ENCODE measurements at regions not wholly inside any gene's neighbourhood (a gene's known extent, or its start where the extent isn't known, plus 50 kb on each side); places are given as distances from the start of the nearest gene placed in this dataset.

DNA sequence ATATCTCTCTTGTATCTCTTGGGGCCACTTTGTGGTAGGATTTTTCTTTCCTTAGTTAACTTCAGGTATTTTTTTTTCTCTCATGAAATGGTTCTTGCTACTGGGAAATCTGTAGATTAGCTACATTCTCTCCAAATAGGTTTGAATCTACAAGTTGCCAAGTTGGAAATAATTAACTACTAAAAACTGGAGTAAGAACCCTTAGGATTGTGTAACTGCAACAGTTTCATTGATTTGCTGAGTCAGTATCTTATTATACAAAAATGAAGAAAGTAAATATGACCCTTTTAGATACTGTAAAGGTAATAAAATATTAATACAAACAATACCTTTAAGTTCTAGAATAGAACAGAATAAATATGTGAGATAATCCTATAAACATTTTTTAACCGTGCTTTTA, 327.9 kb downstream of the CXXC4 start:
- DNase-seq: no peak

DNA sequence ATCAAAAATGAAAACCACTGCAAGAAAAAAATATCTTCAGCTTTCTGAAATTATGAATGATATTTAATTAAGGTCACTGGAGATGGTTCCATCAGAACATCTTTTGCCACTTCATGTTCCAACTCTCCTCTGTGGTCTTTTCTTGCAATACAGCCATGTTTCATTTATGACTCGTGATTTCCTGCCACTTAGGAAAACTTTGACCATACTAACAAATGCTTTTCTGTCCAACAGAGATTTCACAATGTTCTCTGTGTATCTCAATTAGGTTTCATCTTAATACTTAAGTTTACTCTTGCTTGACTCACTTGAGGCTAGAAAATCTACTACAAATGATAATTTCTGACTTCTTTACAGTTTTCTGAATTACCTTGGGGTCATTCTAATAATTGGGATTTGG, 330.9 kb downstream of the CXXC4 start:
- DNase-seq: no peak
- no peak overlapping the region for H3K9ac ChIP-seq (ENCODE audit: low read length)
- no peaks in the 10 kb centered on the region for H3F3A ChIP-seq (ENCODE audit: insufficient read depth, low read length)

More for the DNA sequence above, 327.9 kb downstream of the CXXC4 start:
- Histone ChIP-seq H3K9ac (ENCODE audit: low read length) (no peak overlapping the region), H3F3A (ENCODE audit: insufficient read depth, low read length) (no peaks in the 10 kb centered on the region), H4K20me1 (ENCODE audit: insufficient read depth, low read length) (no peaks in the 10 kb centered on the region), H2AFZ (ENCODE audit: low read length) (no peak overlapping the region), H3K27me3 (replicated peaks; ENCODE audit: insufficient read depth, low read length) (no peaks in the 10 kb centered on the region), H3K4me1 (ENCODE audit: low read length) (no peaks in the 10 kb centered on the region), H3K9me2 (replicated peaks; ENCODE audit: insufficient read depth, low read length) (no peaks in the 10 kb centered on the region), H3K4me3 (ENCODE audit: low read length) (no peak overlapping the region), H3K4me2 (ENCODE audit: low read depth, low read length) (no peak overlapping the region), H3K27ac (ENCODE audit: low read length) (no peak overlapping the region), H3K79me2 (ENCODE audit: low read length) (no peaks in the 10 kb centered on the region), H3K36me3 (replicated peaks; ENCODE audit: insufficient read depth, low read length) (no peaks in the 10 kb centered on the region), H3K9me3 (replicated peaks; ENCODE audit: insufficient read depth, low read length) (no peaks in the 10 kb centered on the region)
- TF ChIP-seq CTCF (IDR thresholded peaks at IDR 0.05; ENCODE audit: low read length) (no peak), EZH2 (optimal IDR thresholded peaks at IDR 0.05; ENCODE audit: low read depth, low read length) (no peak), EZH2phosphoT487 (IDR thresholded peaks at IDR 0.05; ENCODE audit: low read length) (no peak)

GRCh38 chr4:104146048-104146447, 348.6 kb downstream of the CXXC4 start:
- H4K20me1 ChIP-seq (ENCODE audit: insufficient read depth, low read length): no peaks in the 10 kb centered on the region
- H3K9me2 ChIP-seq (replicated peaks; ENCODE audit: insufficient read depth, low read length): no peaks in the 10 kb centered on the region
- no peak for DNase-seq
- no peaks in the 10 kb centered on the region for H3K4me1 ChIP-seq (ENCODE audit: low read length)
- H3K9me3 ChIP-seq (replicated peaks; ENCODE audit: insufficient read depth, low read length): no peaks in the 10 kb centered on the region
- H3F3A ChIP-seq (ENCODE audit: insufficient read depth, low read length): no peaks in the 10 kb centered on the region
- no peaks in the 10 kb centered on the region for H3K36me3 ChIP-seq (replicated peaks; ENCODE audit: insufficient read depth, low read length)
- no peaks in the 10 kb centered on the region for H3K27me3 ChIP-seq (replicated peaks; ENCODE audit: insufficient read depth, low read length)
- H3K27ac ChIP-seq (ENCODE audit: low read length): no peak overlapping the region
- H3K4me3 ChIP-seq (ENCODE audit: low read length): no peak overlapping the region
- H2AFZ ChIP-seq (ENCODE audit: low read length): no peak overlapping the region
- H3K4me2 ChIP-seq (ENCODE audit: low read depth, low read length): no peak overlapping the region
- no peaks in the 10 kb centered on the region for H3K79me2 ChIP-seq (ENCODE audit: low read length)
- no peak overlapping the region for H3K9ac ChIP-seq (ENCODE audit: low read length)
- TF ChIP-seq EZH2 (optimal IDR thresholded peaks at IDR 0.05; ENCODE audit: low read depth, low read length) (no peak), EZH2phosphoT487 (IDR thresholded peaks at IDR 0.05; ENCODE audit: low read length) (no peak), CTCF (IDR thresholded peaks at IDR 0.05; ENCODE audit: low read length) (no peak)

More for the DNA sequence above, 330.9 kb downstream of the CXXC4 start:
- Histone ChIP-seq H2AFZ (ENCODE audit: low read length) (no peak overlapping the region), H3K27ac (ENCODE audit: low read length) (no peak overlapping the region), H3K79me2 (ENCODE audit: low read length) (no peaks in the 10 kb centered on the region), H3K36me3 (replicated peaks; ENCODE audit: insufficient read depth, low read length) (no peaks in the 10 kb centered on the region), H3K9me2 (replicated peaks; ENCODE audit: insufficient read depth, low read length) (no peaks in the 10 kb centered on the region), H3K4me3 (ENCODE audit: low read length) (no peak overlapping the region), H4K20me1 (ENCODE audit: insufficient read depth, low read length) (no peaks in the 10 kb centered on the region), H3K4me1 (ENCODE audit: low read length) (no peaks in the 10 kb centered on the region), H3K27me3 (replicated peaks; ENCODE audit: insufficient read depth, low read length) (no peaks in the 10 kb centered on the region), H3K9me3 (replicated peaks; ENCODE audit: insufficient read depth, low read length) (no peaks in the 10 kb centered on the region), H3K4me2 (ENCODE audit: low read depth, low read length) (no peak overlapping the region)
- no peak for TF ChIP-seq EZH2phosphoT487 (IDR thresholded peaks at IDR 0.05; ENCODE audit: low read length)
- TF ChIP-seq EZH2 (optimal IDR thresholded peaks at IDR 0.05; ENCODE audit: low read depth, low read length): no peak
- no peak for TF ChIP-seq CTCF (IDR thresholded peaks at IDR 0.05; ENCODE audit: low read length)

All from MM.1S (cell line).